Right hindlimb (tissue), 1 donor: ENCODE measurements at regions not wholly inside any gene's neighbourhood (a gene's known extent, or its start where the extent isn't known, plus 50 kb on each side); places are given as distances from the start of the nearest gene placed in this dataset.
"Not testable (repeated sequence)": the region's sequence is repeated elsewhere in the genome, so short reads cannot be mapped to it uniquely, and the experiment has no call there.

Experiments used
- DNase-seq: peaks from one replicate; pipeline ENCODE4 v3.0.0-alpha.2; 2018

DNA sequence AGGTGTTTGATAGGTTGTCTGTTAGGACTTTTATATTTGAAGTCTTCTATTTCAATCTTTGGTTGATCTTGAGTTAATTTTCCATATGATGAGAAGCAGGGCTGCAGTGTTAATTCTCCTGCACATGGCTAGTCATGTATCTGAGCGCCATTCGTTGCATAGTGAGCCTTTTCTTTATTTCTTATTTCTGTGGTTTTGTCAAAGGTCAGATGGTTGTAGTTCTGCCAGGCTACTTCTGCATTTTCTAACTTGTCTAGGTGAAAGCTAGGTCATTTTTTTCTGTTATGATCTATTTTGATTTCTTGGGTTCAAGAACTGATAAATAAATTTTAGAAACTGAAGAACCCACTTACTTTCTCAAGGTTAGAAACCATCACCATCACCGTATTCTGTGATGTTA is 56.7 kb downstream of the CCDC74A start:
- no peak for DNase-seq

DNA sequence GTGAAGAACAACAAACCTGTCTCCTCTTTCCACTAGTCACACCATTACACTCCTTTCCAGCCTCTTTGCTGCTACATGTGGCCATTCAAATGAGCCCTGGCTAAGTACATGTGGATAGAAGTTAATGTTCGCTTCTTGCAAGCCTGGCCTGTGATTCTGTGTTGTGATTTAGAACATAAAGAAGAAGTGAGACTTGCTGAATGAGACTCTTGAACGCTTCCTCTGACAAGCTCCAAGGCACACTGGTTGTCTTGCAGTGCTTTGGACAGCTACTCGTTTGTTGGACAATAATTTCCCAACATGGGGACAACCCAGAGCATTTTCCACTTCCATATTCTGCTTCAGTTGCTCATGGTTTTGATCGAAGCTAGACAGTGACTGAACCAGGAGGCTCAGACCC is 57.3 kb downstream of the CCDC74A start:
- no peak for DNase-seq

DNA sequence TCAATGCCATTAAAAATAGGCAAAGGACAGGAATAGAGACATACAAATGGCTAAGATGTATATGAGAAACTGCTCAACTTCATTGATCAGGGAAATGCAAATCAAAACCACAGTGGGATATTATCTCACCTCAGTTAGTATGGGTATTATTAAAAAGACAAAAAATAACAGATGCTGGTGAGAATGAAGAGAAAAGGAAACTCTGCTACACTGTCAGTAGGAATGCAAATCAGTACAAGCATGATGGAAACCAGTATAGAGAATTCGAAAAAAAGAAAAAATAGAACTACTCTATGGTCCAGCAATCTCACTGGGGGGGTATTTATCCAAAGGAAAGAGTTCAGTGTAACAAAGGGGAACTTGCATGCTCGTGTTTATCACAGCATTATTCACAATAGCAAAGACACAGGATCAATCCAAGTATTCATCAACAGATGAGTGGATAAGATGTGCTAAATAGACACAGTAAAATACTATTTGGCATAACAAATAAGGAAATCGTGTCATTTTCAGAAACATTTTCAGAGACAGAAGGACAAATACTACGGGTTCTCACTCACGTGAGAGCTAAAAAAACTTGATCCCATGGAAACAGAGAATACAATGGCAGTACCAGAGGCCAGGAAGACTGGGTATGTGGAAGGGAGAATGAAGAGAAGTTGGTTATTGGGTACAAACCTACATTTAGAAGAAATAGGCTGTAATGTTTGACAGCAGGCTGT is 60.6 kb downstream of the CCDC74A start:
- DNase-seq: no peak

DNA sequence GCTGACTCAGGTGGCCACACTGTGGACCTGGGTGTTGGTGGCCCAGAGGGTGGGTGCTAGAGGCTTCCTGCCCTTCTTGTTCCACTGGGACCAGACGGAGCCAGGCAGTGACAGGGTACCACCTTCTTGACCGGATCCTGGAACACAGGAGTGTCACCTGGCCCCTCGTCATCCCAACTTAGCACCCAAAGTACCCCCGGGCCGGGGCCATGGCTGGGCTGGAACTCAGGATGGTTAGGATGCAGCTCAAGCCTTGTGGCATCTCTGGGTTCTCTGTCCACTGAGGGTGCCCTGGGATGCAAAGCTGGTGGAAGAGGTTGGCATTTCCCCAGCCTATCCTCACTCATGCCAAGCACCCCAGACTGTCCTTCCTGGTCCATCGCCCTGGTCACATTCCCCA is 61.4 kb downstream of the CCDC74A start:
- not testable (repeated sequence) for DNase-seq

DNA sequence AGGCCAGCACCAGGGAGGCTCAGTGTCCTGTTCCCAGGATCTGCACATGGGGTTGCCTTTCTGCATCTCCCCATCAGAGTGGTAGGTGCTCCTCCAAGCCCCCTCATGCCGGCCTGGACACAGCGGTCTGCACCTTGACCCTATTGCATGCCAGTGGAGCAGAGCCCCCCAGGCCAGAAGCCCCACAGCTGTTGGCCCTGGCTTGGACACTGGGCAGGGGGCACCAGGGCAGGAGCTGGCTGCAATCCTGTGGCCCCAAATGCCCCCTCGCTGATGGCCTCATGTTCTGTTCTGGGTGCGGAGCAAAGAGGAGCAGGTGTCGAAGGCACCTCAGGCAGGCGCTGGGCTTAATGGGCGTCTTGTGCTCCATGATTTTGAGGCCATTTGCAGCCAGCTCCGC is 62.7 kb downstream of the CCDC74A start:
- no peak for DNase-seq

DNA sequence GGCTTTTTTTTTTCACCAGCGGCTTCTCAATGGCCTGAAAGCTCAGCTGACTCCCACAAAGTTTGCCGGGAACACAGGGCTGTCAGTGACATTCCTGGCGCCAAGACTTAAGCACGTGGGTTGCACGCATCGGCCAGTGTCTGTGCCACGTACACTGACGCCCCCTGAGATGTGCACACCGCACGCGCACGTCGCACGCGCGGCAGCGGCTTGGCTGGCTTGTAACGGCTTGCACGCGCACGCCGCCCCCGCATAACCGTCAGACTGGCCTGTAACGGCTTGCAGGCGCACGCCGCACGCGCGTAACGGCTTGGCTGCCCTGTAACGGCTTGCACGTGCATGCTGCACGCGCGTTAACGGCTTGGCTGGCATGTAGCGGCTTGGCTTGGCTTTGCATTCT is 63.2 kb downstream of the CCDC74A start:
- DNase-seq: no peak

DNA sequence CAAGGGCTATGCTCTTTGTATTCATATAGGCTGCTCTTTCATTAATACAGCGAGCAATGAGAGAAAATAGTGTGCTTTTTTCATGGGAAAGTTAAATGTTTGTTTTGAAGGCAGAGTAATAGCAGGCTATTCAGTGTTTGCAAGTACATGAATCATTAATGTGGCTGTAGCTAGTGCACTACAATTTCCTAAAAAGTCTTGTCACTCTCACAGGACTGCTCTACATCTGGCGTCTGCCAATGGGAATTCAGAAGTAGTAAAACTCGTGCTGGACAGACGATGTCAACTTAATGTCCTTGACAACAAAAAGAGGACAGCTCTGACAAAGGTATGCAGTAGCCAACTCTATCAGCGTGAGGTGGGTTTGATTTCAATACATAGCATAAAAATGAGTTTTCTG is 68.9 kb downstream of the CCDC74A start:
- DNase-seq: not testable (repeated sequence)

DNA sequence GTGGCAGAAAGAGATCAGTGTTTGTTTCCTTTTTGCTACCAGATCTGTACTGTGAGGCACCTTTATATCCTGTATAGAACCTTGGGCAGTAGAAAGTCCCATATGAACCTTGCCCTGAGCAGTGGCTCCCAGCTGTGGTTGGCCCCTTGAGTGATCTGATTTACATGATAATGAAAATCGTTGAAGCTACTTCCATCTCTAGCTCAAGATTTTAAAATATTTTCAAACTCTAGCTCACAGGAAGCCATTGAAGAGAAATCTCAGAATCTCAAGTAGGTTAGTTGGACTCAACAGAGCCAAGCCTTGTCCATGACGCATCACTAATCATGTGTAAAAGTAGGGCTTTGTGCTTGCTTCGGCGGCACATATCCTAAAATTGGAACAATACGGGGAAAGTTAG is 74.8 kb downstream of the CCDC74A start:
- not testable (repeated sequence) for DNase-seq

DNA sequence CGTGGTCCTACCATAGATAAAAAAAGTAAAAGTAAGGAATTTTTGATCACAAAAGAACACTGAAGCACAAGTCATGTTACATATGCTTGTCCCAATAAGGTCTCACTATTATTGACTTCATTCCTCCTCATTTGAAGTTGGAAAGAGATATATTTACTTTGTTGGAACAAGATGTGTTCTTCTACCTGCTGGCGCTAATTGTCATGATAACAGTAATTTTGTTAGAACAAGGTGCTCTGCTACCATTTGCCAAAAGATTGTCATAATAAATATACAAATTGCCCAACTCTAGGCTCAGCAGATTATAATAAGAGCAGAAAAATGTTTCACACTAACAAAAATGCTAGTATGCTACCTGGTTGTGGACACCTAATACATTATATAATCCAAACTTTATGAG is 77.0 kb downstream of the CCDC74A start:
- not testable (repeated sequence) for DNase-seq

DNA sequence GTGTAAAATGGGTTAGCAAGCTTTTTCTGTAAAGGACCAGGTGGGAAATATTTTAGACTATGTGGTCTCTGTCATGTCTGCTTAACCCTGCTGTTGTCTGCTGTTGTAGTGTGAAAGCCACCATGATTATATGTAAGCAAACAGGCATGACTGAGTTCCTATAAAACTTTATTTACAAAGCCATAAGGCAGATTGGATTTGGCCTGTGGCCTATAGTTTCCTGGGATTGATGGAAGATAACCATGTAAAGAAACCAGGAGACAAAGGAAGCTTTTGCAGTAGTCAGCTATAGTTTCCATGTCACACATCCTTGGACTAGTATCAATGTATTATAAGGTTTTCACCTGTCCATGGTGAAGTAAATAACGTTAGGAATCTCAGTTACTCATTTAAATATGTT is 78.7 kb downstream of the CCDC74A start:
- DNase-seq: not testable (repeated sequence)

DNA sequence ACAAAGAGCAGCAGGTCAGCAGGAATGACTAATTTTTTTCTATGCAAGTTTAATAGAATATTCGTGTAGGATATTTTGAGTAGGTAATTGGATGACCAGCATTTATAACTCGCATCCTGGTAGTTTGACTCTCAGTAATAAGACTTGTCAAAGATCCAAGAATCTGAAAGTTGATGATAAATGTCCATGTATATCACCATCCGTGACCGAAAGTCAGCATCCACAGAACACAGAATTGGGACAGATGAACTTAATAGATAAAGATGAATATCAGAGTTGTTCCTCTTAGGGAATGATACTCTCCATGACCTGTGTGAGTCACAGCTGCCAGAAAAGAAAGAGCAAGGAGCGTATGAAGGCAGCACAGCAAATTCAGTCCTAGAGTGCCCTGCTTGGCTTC is 79.4 kb downstream of the CCDC74A start:
- DNase-seq: not testable (repeated sequence)

DNA sequence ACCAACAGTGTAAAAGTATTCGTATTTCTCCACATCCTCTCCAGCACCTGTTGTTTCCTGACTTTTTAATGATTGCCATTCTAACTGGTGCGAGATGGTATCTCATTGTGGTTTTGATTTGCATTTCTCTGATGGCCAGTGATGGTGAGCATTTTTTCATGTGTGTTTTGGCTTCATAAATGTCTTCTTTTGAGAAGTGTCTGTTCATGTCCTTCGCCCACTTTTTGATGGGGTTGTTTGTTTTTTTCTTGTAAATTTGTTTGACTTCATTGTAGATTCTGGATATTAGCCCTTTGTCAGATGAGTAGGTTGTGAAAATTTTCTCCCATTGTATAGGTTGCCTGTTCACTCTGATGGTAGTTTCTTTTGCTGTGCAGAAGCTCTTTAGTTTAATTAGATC is 86.9 kb downstream of the CCDC74A start:
- not testable (repeated sequence) for DNase-seq

DNA sequence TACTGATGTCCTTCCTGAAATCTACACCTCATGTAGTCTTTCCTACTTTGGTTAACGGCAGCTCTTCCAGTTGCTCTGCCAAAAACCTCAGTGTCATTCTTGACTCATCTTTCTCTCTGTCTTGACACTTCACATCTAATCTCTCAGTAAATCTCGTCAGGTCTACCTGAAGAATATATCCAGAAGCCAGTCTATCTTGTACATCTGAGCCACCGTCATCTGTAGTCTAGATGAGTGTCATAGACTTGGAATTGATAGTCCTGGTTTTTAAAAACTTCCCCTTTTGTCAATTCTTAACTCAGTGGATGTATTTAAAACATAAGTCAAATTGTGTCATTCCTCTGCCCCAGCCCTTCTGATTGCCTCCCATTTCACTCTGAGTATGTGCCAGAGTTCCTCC is 90.6 kb downstream of the CCDC74A start:
- DNase-seq: not testable (repeated sequence)

DNA sequence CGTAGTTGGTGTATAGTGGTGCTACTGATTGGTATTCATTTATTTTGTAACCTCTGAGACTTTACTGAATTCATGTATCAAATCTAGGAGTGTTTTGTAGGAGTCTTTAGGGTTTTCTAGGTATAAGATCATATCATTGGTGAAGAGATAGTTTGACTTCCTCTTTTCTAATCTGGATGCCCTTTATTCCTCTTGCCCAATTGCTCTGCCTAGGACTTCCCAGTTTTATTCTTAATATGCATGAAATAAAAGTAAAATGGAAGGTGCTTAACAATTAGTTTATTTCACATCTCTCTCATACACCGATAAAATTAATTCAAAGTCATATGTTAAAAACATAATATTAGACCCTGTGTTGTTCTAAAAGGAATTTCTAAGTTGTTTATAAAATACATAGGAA is 95.2 kb downstream of the CCDC74A start:
- not testable (repeated sequence) for DNase-seq

DNA sequence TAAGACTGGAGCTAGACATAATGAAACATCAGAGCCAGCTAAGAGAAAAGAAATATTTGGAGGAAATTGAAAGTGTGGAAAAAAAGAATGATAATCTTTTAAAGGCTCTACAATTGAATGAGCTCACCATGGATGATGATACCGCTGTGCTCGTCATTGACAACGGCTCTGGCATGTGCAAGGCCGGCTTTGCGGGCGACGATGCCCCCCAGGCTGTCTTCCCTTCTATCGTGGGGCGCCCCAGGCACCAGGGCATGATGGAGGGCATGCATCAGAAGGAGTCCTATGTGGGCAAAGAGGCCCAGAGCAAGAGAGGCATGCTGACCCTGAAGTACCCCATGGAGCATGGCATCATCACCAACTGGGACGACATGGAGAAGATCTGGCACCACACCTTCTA is 98.3 kb downstream of the CCDC74A start:
- DNase-seq: not testable (repeated sequence)

DNA sequence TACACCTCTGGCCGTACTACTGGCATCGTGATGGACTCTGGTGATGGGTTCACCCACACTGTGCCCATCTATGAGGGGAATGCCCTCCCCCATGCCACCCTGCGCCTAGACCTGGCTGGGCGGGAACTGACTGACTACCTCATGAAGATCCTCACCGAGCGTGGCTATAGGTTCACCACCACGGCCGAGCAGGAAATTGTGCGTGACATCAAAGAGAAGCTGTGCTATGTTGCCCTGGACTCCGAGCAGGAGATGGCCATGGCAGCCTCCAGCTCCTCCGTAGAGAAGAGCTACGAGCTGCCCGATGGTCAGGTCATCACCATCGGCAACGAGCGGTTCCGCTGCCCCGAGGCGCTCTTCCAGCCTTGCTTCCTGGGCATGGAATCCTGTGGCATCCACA is 98.9 kb downstream of the CCDC74A start:
- DNase-seq: not testable (repeated sequence)

DNA sequence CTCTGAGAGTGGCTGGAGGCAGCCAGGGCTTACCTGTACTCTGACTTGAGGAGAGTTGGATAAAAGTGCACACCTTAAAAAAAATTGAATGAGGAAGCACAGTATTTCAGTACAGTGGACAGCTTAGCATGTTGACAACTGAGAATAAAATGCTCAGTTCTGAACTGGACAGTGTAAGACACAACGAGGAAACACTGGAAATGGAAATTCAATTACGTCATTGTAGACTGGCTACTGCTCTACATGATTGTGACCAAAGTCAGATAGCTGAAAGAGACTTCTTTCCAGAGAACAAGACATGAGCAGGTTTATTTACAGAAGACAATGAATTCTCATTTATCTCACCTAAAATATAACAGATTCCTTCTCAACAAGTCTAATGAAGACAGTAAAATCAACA is 100.1 kb downstream of the CCDC74A start:
- not testable (repeated sequence) for DNase-seq

DNA sequence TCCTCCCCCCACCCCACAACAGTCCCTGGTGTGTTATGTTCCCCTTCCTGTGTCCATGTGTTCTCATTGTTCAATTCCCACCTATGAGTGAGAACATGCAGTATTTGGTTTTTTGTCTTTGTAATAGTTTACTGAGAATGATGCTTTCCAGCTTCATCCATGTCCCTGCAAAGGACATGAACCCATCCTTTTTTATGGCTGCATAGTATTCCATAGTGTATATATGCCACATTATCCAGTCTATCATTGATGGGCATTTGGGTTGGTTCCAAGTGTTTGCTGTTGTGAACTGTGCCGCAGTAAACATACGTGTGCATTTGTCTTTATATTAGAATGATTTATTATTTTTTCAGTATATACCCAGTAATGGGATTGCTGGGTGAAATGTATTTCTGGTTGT is 104.0 kb downstream of the CCDC74A start:
- not testable (repeated sequence) for DNase-seq

DNA sequence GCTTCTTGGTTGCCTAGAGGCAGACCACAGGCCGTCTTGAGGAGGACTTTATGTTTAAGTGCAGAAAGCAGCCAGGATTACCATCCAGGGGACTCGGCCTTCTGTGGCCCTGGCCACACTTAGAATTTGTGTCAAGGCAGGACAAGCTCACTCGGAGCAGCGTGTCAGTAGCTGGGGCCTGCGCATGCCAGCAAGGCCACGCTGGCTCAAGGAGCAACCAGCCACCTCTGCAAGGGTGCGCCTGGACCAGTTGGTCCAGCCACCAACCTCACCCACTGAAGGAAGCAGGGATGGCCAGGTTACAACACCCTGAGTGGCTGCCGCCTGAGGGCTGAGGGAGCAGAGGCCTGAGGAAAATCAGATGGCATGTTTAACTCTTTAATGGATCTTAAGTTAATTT is 105.7 kb downstream of the CCDC74A start:
- not testable (repeated sequence) for DNase-seq

DNA sequence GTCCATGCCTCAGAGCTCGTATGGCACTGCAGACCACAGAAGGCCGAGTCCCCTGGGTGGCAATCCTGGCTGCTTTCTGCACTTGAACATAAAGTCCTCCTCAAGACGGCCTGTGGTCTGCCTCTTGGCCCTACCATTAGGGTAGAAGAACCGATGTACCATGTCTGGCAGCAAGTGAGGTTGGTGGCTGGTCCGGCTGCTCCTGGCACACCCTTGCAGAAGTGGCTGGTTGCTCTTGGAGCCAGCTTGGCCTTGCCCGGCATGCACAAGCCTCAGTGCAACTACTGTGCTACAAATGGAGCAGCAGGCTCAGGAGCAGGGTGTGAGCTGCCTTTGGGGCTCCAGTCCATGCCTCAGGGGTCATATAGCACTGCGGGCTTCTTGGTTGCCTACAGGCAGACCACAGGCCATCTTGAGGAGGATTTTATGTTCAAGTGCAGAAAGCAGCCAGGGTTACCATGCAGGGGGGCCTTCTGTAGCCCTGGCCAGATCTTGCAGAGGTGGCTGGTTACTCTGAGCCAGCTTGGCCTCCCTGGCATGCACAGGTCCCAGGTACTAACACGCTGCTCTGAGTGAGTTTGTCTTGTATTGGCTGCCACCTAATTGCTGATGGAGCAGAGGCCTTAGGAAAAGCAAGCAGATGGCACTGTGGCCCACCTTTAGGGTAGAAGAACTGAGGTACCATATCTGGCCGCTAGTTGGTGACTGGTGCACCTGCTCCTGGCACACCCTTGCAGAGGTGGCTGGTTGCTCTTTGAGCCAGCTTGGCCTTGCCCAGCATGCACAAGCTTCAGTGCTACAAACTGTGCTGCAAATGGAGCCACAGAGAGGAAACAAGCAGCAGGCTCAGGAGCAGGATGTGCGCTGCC is 106.4 kb downstream of the CCDC74A start:
- DNase-seq: not testable (repeated sequence)

DNA sequence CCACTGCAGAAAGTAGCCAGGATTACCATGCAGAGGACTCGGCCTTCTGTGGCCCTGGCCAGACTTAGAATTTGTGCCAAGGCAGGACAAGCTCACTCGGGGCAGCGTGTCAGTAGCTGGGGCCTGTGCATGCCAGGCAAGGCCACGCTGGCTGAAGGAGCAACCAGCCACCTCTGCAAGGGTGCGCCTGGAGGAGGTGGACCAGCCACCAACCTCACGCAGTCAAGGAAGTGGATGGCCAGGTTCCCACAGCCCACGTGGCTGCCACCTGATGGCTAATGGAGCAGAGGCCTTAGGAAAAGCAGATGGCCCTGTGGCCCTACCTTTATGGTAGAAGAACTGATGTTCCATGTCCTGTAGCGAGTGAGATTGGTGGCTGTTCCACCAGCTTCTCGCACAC is 107.9 kb downstream of the CCDC74A start:
- no peak for DNase-seq

DNA sequence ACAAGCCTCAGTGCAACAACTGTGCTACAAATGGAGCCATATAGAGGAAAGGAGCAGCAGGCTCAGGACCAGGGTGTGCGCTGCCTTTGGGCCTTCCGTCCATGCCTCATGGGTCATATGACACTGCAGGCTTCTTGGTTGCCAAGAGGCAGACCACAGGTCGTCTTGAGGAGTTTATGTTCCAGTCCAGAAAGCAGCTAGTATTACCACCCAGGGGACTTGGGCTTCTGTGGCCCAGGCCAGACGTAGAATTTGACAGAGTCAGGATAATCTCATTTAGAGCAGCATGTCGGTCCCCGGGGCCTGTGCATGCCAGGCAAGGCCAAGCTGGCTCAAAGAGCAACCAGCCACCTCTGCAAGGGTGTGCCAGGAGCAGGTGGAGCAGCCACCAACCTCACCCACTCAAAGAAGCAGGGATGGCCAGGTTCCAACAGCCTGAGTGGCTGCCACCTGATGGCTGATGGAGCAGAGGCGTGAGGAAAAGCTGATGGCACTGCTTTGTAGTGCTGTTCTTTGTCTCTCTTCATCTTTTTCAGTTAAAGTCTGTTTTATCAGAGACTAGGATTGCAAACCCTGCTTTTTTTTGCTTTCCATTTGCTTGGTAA is 109.1 kb downstream of the CCDC74A start:
- not testable (repeated sequence) for DNase-seq

DNA sequence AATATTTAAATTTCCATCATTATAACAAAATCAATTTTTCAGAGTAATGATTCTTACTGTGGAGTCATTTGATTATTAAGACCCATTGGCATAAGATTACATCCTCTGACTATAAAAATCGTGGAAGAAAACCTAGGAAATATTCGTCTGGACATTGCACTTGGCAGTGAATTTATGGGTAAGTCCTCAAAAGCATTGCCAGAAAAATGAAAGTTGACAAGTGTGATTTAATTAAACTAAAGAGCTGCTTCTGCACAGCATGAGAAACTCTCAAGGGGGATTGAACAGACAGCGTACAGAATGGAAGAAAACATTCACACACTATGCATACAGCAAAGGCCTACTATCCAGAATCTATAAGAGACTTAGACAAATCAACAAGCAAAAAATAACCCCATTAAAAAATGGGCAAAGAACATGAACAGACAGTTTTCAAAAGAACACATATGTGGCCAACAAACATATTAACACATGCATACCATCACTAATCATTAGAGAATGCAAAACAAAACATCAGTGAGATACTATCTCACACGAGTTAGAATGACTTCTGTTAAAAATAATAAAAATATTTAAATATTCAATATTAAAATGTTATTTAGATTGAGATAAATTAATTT is 111.4 kb downstream of the CCDC74A start:
- not testable (repeated sequence) for DNase-seq
